Neural progenitor cell (in vitro differentiated cells): ENCODE measurements at regions not wholly inside any gene's neighbourhood (a gene's known extent, or its start where the extent isn't known, plus 50 kb on each side); places are given as distances from the start of the nearest gene placed in this dataset.
A peak's percentile ranks its signal among the peaks of the same experiment; 100 is the strongest.

Experiments used
- DNase-seq: peaks from one replicate; pipeline ENCODE4 v3.0.0-alpha.2; 2016; ENCODE audit warnings: low spot score
- H2AFZ ChIP-seq: fragments of 200-600 bp; sonication (generic); replicated peaks from 2 replicates; pipeline ENCODE4 v1.6.1; 2016; ENCODE audit warnings: antibody characterized with exemption
- H3F3A ChIP-seq: fragments of 200-600 bp; sonication (generic); 2 replicates; pipeline ENCODE4 v1.6.1; 2016; ENCODE audit warnings: antibody characterized with exemption, low read depth
- H3K27ac ChIP-seq: fragments of 200-600 bp; sonication (generic); 2 replicates; pipeline ENCODE4 v1.5.1; 2016; ENCODE audit warnings: mild to moderate bottlenecking
- H3K27me3 ChIP-seq: fragments of 200-600 bp; sonication (generic); 2 replicates; pipeline ENCODE4 v1.6.1; 2016; ENCODE audit warnings: mild to moderate bottlenecking, moderate library complexity
- H3K36me3 ChIP-seq: fragments of 200-600 bp; sonication (generic); 2 replicates; pipeline ENCODE4 v1.5.1; 2016
- H3K4me1 ChIP-seq: fragments of 200-600 bp; sonication (generic); 2 replicates; pipeline ENCODE4 v1.6.1; 2016; ENCODE audit warnings: mixed run types
- H3K4me2 ChIP-seq: fragments of 200-600 bp; sonication (generic); 2 replicates; pipeline ENCODE4 v1.6.1; 2016
- H3K4me3 ChIP-seq: fragments of 200-600 bp; sonication (generic); 2 replicates; pipeline ENCODE4 v1.5.1; 2016
- H3K79me2 ChIP-seq: fragments of 200-600 bp; sonication (generic); 2 replicates; pipeline ENCODE4 v1.6.1; 2016; ENCODE audit warnings: low read depth
- H3K9ac ChIP-seq: fragments of 200-600 bp; sonication (generic); 2 replicates; pipeline ENCODE4 v1.6.1; 2016
- H3K9me3 ChIP-seq: fragments of 200-600 bp; sonication (generic); 2 replicates; pipeline ENCODE4 v1.5.1; 2016; ENCODE audit warnings: low read depth
- H4K20me1 ChIP-seq: fragments of 200-600 bp; sonication (generic); 2 replicates; pipeline ENCODE4 v1.6.1; 2016; ENCODE audit warnings: low read depth
- H3K27ac Mint-ChIP-seq: 3 replicates; pipeline ENCODE4 v1.8.0; 2021; ENCODE audit warnings: mixed read lengths
- H3K27me3 Mint-ChIP-seq: 2 replicates; pipeline ENCODE4 v1.8.0; 2022; ENCODE audit warnings: low read depth, mild to moderate bottlenecking, inconsistent platforms, moderate library complexity, mixed read lengths; ENCODE audit not compliant: insufficient read depth
- H3K36me3 Mint-ChIP-seq: 3 replicates; pipeline ENCODE4 v1.8.0; 2021; ENCODE audit warnings: mixed read lengths
- H3K4me1 Mint-ChIP-seq: 3 replicates; pipeline ENCODE4 v1.8.0; 2021; ENCODE audit warnings: mixed read lengths
- H3K4me3 Mint-ChIP-seq: 3 replicates; pipeline ENCODE4 v1.8.0; 2021; ENCODE audit warnings: mild to moderate bottlenecking, moderate library complexity, mixed read lengths
- H3K9me3 Mint-ChIP-seq: 3 replicates; pipeline ENCODE4 v1.8.0; 2020; ENCODE audit warnings: mixed read lengths
- EZH2 ChIP-seq: fragments of 200-600 bp; sonication (generic); IDR thresholded peaks from 2 replicates; pipeline ENCODE4 v1.6.1; 2017; ENCODE audit warnings: antibody characterized with exemption, mild to moderate bottlenecking, moderate library complexity
- EZH2phosphoT487 ChIP-seq: fragments of 200-600 bp; sonication (generic); IDR thresholded peaks from 2 replicates; pipeline ENCODE4 v1.6.1; 2017; ENCODE audit warnings: antibody characterized with exemption
- TF ChIP-seq, protein P1 (sequence below): fragments of 200-600 bp; sonication (generic); IDR thresholded peaks from 2 replicates; pipeline ENCODE4 v1.5.1; 2017; ENCODE audit warnings: antibody characterized with exemption, mild to moderate bottlenecking

DNA sequence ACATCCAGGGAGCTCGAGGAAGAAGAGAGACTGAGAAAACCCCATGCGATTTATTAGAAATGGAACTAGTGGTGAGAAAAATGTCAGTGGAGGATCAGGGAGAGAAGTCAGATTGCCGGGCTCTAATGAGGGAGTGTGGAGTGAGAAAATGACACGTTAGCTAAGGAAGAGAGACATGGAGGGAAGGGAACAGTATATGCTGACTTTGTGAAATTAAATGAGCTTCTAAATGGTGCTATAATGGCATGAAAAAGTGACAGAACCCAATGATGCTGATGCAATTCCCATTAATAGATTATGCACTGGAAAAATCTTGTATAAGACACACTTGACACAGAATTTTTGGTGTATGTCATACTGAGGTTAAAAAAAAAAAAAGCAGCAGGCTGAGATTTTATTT is 112.6 kb downstream of the HSPH1 start:
- peaks cover 3% of the 10 kb centered on the region for H3K27me3 Mint-ChIP-seq

DNA sequence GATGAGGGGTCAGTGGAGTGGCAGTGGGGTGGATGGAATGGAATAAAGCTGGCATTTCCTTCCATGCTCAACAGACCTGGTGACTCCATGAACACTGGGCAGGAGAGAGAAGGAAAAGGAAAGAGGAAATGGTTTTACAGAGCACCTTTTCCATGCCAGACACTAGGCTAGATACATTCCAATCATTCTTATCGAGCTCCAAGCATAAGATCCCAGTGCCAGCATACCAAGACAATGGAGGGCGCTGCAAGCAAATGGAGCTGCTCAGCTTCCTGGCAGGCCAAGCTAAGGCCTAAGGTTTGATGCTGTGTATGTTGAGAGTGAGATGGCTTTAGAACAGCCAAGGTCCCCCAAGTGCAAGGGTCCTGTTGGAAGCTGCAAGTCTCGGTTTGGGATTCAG is 113.2 kb downstream of the HSPH1 start:
- Mint-ChIP-seq H3K4me1 (peaks cover 12% of the 10 kb centered on the region), H3K27ac (no peak overlapping the region), H3K36me3 (no peaks in the 10 kb centered on the region), H3K4me3 (no peak overlapping the region), H3K27me3 (peaks cover 3% of the 10 kb centered on the region), H3K9me3 (no peaks in the 10 kb centered on the region)
- Histone ChIP-seq H3K4me2 (no peak overlapping the region), H3K79me2 (no peaks in the 10 kb centered on the region), H3K9ac (no peak overlapping the region), H3K4me1 (no peaks in the 10 kb centered on the region), H3K4me3 (no peak overlapping the region), H4K20me1 (no peaks in the 10 kb centered on the region), H3K27me3 (no peaks in the 10 kb centered on the region), H2AFZ (no peak overlapping the region), H3K9me3 (no peaks in the 10 kb centered on the region), H3F3A (no peaks in the 10 kb centered on the region), H3K27ac (no peak overlapping the region), H3K36me3 (no peaks in the 10 kb centered on the region)
- DNase-seq = peak; percentile 18
- no peak for TF ChIP-seq EZH2phosphoT487
- TF ChIP-seq, protein P1, sequence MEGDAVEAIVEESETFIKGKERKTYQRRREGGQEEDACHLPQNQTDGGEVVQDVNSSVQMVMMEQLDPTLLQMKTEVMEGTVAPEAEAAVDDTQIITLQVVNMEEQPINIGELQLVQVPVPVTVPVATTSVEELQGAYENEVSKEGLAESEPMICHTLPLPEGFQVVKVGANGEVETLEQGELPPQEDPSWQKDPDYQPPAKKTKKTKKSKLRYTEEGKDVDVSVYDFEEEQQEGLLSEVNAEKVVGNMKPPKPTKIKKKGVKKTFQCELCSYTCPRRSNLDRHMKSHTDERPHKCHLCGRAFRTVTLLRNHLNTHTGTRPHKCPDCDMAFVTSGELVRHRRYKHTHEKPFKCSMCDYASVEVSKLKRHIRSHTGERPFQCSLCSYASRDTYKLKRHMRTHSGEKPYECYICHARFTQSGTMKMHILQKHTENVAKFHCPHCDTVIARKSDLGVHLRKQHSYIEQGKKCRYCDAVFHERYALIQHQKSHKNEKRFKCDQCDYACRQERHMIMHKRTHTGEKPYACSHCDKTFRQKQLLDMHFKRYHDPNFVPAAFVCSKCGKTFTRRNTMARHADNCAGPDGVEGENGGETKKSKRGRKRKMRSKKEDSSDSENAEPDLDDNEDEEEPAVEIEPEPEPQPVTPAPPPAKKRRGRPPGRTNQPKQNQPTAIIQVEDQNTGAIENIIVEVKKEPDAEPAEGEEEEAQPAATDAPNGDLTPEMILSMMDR = no peak
- no peak for TF ChIP-seq EZH2

More for the DNA sequence above, 112.6 kb downstream of the HSPH1 start:
- H3K4me3 ChIP-seq = no peak overlapping the region
- TF ChIP-seq EZH2phosphoT487 (no peak), EZH2 (no peak)
- TF ChIP-seq, protein P1 = no peak
- peaks cover 12% of the 10 kb centered on the region for H3K4me1 Mint-ChIP-seq
- H3K4me1 ChIP-seq = no peaks in the 10 kb centered on the region
- H4K20me1 ChIP-seq = no peaks in the 10 kb centered on the region
- no peak overlapping the region for H2AFZ ChIP-seq
- no peak overlapping the region for H3K27ac ChIP-seq
- no peaks in the 10 kb centered on the region for H3K36me3 Mint-ChIP-seq
- no peaks in the 10 kb centered on the region for H3F3A ChIP-seq
- H3K36me3 ChIP-seq = no peaks in the 10 kb centered on the region
- no peaks in the 10 kb centered on the region for H3K9me3 Mint-ChIP-seq
- H3K27ac Mint-ChIP-seq = no peak overlapping the region
- no peak overlapping the region for H3K4me2 ChIP-seq
- H3K9ac ChIP-seq = no peak overlapping the region
- H3K9me3 ChIP-seq = no peaks in the 10 kb centered on the region
- no peak for DNase-seq
- no peaks in the 10 kb centered on the region for H3K79me2 ChIP-seq
- H3K4me3 Mint-ChIP-seq = no peak overlapping the region
- H3K27me3 ChIP-seq = no peaks in the 10 kb centered on the region

DNA sequence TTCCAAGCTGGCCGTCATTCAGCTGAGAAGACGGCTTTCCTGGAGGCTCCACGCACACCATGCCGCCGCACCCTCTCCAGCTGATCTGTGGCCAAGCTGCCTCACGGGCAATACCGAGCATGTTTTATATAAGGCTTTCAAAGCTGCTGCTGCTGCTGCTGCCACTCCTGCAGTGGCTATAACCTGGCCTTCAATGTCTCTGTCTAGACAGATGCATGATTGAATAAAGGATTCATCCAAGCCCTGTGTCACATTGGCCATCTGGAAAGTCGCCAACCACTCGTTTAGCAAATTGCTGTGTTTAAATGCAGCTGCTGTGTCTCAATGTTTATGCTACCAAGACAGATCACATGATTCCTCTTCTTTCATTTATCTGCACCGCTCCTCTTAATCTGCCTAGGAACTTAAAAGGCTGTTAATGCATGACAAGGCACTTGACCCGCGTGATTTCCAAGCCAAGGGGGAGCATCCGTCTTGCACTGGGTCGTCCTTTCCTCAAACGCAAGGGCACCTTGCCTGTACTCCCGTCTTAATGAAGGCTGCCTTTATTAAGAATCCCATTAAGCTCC is 114.3 kb downstream of the TEX26 start:
- peak; percentile 10 for DNase-seq
- H3K4me3 ChIP-seq = no peak overlapping the region
- TF ChIP-seq, protein P1 = no peak
- TF ChIP-seq EZH2phosphoT487 = no peak
- no peak for TF ChIP-seq EZH2
- H3K4me1 Mint-ChIP-seq = peaks cover 11% of the 10 kb centered on the region
- H3K9me3 ChIP-seq = no peaks in the 10 kb centered on the region
- H3K79me2 ChIP-seq = no peaks in the 10 kb centered on the region
- no peaks in the 10 kb centered on the region for H4K20me1 ChIP-seq
- H3K36me3 Mint-ChIP-seq = no peaks in the 10 kb centered on the region
- no peaks in the 10 kb centered on the region for H3K27me3 ChIP-seq
- no peak overlapping the region for H3K27ac ChIP-seq
- H3K9ac ChIP-seq = no peak overlapping the region
- no peak overlapping the region for H2AFZ ChIP-seq
- peaks cover 3% of the 10 kb centered on the region for H3K27me3 Mint-ChIP-seq
- H3K4me2 ChIP-seq = no peak overlapping the region
- H3K9me3 Mint-ChIP-seq = no peaks in the 10 kb centered on the region
- no peaks in the 10 kb centered on the region for H3K36me3 ChIP-seq
- H3F3A ChIP-seq = no peaks in the 10 kb centered on the region
- H3K4me1 ChIP-seq = no peaks in the 10 kb centered on the region
- no peak overlapping the region for H3K27ac Mint-ChIP-seq
- no peak overlapping the region for H3K4me3 Mint-ChIP-seq
